CD4-positive, alpha-beta T cell (primary cell): ENCODE measurements at regions not wholly inside any gene's neighbourhood (a gene's known extent, or its start where the extent isn't known, plus 50 kb on each side); places are given as distances from the start of the nearest gene placed in this dataset.

Experiments
- ATAC-seq: fragments of 200-7000 bp; cut with Tn5 transposase; one replicate; pipeline ENCODE4 v1.10.0; 2022; ENCODE audit warnings: mild to moderate bottlenecking; ENCODE audit not compliant: poor library complexity
- CTCF ChIA-PET: fragments of 350-600 bp; sonication (Branson Sonifier 250); formaldehyde crosslinking; loops from one replicate; lab custom pipeline; 2021; ENCODE audit warnings: antibody characterized with exemption, inconsistent platforms; lab: Charles Lee
- POLR2A ChIA-PET: fragments of 350-600 bp; sonication (Branson Sonifier 250); formaldehyde crosslinking; loops from one replicate; lab custom pipeline; 2021; ENCODE audit warnings: antibody characterized with exemption, inconsistent platforms; lab: Charles Lee
- DNase-seq, 14 experiments: peaks; one replicate each; pipeline ENCODE4 v3.0.0-alpha.2; 2013 to 2020; ENCODE audit warnings: mixed read lengths in 2 of 14
- H3K27ac ChIP-seq, 2 donors: one replicate each; pipeline versions ENCODE4 v1.5.1 to v1.7.0; 2013; ENCODE audit warnings: low read length in 2 of 2, low read depth in 1 of 2, mild to moderate bottlenecking in 1 of 2
- H3K27me3 ChIP-seq, 2 experiments: 1 replicate in 1 of 2; 2 replicates in 1 of 2; pipeline versions ENCODE4 v1.6.1 to v1.7.0; 2013; ENCODE audit warnings: low read length in 2 of 2, control low read depth in 1 of 2, mild to moderate bottlenecking in 1 of 2, moderate library complexity in 1 of 2; ENCODE audit not compliant: insufficient read depth in 2 of 2, control insufficient read depth in 1 of 2
- H3K36me3 ChIP-seq: one replicate; pipeline ENCODE4 v1.6.1; 2013; ENCODE audit warnings: low read length, control low read depth; ENCODE audit not compliant: insufficient read depth
- H3K4me1 ChIP-seq: one replicate; pipeline ENCODE4 v1.6.1; 2013; ENCODE audit warnings: low read length, control low read depth; ENCODE audit not compliant: insufficient read depth
- H3K4me3 ChIP-seq: one replicate; pipeline ENCODE4 v1.5.1; 2013; ENCODE audit warnings: mild to moderate bottlenecking, low read length, moderate library complexity
- H3K9me3 ChIP-seq, 2 experiments: 1 replicate in 1 of 2; 2 replicates in 1 of 2; pipeline versions ENCODE4 v1.6.1 to v1.7.0; 2013; ENCODE audit warnings: low read length in 2 of 2, mild to moderate bottlenecking in 2 of 2, control low read depth in 1 of 2, moderate library complexity in 1 of 2; ENCODE audit not compliant: control insufficient read depth in 1 of 2, insufficient read depth in 1 of 2
- H3K27ac Mint-ChIP-seq: one replicate; pipeline ENCODE4 v1.8.0; 2020; ENCODE audit warnings: mixed read lengths
- H3K27me3 Mint-ChIP-seq: one replicate; pipeline ENCODE4 v1.8.0; 2021; ENCODE audit warnings: mixed read lengths
- H3K36me3 Mint-ChIP-seq: one replicate; pipeline ENCODE4 v1.8.0; 2021; ENCODE audit warnings: low read depth, mixed read lengths
- H3K4me1 Mint-ChIP-seq: one replicate; pipeline ENCODE4 v1.8.0; 2021; ENCODE audit warnings: low read depth, mixed read lengths
- H3K4me3 Mint-ChIP-seq: one replicate; pipeline ENCODE4 v1.8.0; 2020; ENCODE audit warnings: mild to moderate bottlenecking, mixed read lengths
- H3K9me3 Mint-ChIP-seq: one replicate; pipeline ENCODE4 v1.8.0; 2020; ENCODE audit warnings: mixed read lengths
- intact Hi-C, 2 experiments: fragments of 100-400 bp; cut with DNase I in 1 of 2; cut with micrococcal nuclease in 1 of 2; formaldehyde crosslinking; loops; one replicate each; pipeline versions ENCODE4 v1.15.1 to v1.9.0; 2023 to 2025; cut with DNase I, micrococcal nuclease
- TF ChIP-seq, protein P1 (sequence below): fragments of 200-600 bp; IDR thresholded peaks from one replicate; pipeline ENCODE4 v1.8.0; 2022; ENCODE audit warnings: antibody characterized with exemption, mild to moderate bottlenecking

DNA sequence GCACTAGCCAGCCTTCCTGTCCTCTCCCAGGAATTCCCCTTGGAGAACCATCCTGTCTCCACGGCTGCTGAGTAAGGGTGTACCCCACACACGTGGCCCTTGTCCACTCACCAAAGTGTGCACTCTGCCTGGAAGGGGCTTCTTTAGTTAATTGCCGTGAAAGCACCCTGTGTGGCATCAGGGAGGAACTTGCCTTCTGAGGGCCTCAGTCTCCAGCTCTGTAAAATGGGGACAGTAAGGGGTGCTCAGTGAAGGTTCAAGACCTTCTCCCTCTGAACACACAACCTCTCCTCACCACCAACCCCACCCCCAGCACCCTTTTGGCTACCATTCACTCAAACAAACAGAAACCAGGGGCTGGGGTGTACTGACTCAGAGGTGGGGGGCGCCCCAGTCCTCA is 59.1 kb upstream of the LHX1 start:
- no peaks in the 10 kb centered on the region for H3K36me3 Mint-ChIP-seq
- H3K4me1 Mint-ChIP-seq = no peaks in the 10 kb centered on the region
- H3K4me3 ChIP-seq = no peak overlapping the region
- H3K9me3 ChIP-seq = peaks cover 3 to 5% of the 10 kb centered on the region in 2 experiments
- ChIA-PET CTCF (no interaction called here), POLR2A (no interaction called here)
- peaks cover 6 to 10% of the 10 kb centered on the region in 2 experiments for H3K27me3 ChIP-seq
- no peak for DNase-seq
- no peak overlapping the region for H3K27ac Mint-ChIP-seq
- intact Hi-C loops = no loop called here
- peaks cover 37% of the 10 kb centered on the region for H3K27me3 Mint-ChIP-seq
- H3K27ac ChIP-seq = no peak overlapping the region
- no peak for ATAC-seq
- H3K4me1 ChIP-seq = no peaks in the 10 kb centered on the region
- H3K9me3 Mint-ChIP-seq = peaks cover 3% of the 10 kb centered on the region
- H3K4me3 Mint-ChIP-seq = no peak overlapping the region
- H3K36me3 ChIP-seq = no peaks in the 10 kb centered on the region
- TF ChIP-seq, protein P1, sequence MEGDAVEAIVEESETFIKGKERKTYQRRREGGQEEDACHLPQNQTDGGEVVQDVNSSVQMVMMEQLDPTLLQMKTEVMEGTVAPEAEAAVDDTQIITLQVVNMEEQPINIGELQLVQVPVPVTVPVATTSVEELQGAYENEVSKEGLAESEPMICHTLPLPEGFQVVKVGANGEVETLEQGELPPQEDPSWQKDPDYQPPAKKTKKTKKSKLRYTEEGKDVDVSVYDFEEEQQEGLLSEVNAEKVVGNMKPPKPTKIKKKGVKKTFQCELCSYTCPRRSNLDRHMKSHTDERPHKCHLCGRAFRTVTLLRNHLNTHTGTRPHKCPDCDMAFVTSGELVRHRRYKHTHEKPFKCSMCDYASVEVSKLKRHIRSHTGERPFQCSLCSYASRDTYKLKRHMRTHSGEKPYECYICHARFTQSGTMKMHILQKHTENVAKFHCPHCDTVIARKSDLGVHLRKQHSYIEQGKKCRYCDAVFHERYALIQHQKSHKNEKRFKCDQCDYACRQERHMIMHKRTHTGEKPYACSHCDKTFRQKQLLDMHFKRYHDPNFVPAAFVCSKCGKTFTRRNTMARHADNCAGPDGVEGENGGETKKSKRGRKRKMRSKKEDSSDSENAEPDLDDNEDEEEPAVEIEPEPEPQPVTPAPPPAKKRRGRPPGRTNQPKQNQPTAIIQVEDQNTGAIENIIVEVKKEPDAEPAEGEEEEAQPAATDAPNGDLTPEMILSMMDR = no peak

DNA sequence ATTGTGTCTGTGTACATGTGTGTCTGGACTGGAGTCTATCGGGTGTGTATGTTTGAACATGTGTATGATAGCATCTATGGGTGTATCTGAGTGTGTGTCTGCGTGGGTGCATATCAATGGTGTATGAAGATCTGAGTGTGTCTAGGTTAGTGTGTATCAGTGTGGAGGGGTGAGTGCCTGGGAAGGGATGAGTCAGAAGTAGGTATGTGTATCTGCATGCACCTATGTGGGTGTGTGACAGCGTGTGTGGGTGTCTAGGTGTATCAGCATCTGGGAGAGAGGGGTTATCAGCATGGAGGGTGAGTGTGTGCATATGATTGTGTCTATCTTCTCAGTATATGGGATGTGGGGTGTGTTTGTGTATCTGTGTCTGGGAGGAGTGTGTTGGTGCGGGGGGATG is 58.2 kb upstream of the LHX1 start:
- Mint-ChIP-seq H3K9me3 (peaks cover 3% of the 10 kb centered on the region), H3K4me3 (no peak overlapping the region), H3K36me3 (no peaks in the 10 kb centered on the region), H3K4me1 (no peaks in the 10 kb centered on the region), H3K27me3 (peaks cover 43% of the 10 kb centered on the region), H3K27ac (no peak overlapping the region)
- Histone ChIP-seq H3K36me3 (no peaks in the 10 kb centered on the region), H3K27ac (no peak overlapping the region), H3K9me3 (peaks cover 3 to 5% of the 10 kb centered on the region in 2 experiments), H3K4me1 (no peaks in the 10 kb centered on the region), H3K27me3 (peaks cover 8 to 11% of the 10 kb centered on the region in 2 experiments), H3K4me3 (no peak overlapping the region)
- DNase-seq (no peak), ATAC-seq (no peak)
- intact Hi-C loops = no loop called here
- ChIA-PET CTCF (no interaction called here), POLR2A (no interaction called here)
- TF ChIP-seq, protein P1 = no peak

DNA sequence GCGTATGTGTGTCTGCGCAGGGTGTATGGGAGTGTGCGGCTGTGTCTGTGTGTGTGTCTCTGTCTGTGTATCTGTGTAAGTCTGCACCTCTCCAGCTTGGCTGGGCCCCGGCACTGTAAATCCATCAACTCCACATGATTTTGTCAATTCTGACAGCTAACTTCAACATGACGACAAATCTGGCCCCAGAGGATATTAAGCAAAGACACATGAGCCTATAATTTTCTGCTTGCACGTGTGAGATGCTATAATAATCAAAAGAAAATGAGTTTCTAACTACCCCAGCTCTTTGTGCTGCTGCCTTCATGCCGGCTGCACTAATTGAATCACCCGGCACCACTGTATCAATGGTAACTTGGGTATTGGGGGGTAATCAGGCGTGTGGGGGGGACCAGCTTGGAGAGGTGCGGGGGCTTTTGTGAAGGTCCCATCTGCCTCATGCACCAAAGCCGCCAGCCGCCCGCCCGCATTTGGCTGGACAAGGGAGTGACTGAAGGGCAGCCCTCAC is 57.6 kb upstream of the LHX1 start:
- H3K27me3 Mint-ChIP-seq = peaks cover 43% of the 10 kb centered on the region
- Histone ChIP-seq H3K4me1 (no peaks in the 10 kb centered on the region), H3K27me3 (peaks cover 13 to 17% of the 10 kb centered on the region in 2 experiments), H3K27ac (no peak overlapping the region), H3K4me3 (no peak overlapping the region), H3K9me3 (peaks cover 5 to 7% of the 10 kb centered on the region in 2 experiments), H3K36me3 (no peaks in the 10 kb centered on the region)
- no peaks in the 10 kb centered on the region for H3K4me1 Mint-ChIP-seq
- TF ChIP-seq, protein P1 = no peak
- H3K4me3 Mint-ChIP-seq = no peak overlapping the region
- H3K36me3 Mint-ChIP-seq = no peaks in the 10 kb centered on the region
- intact Hi-C loops = no loop called here
- ATAC-seq (no peak), DNase-seq (no peak)
- ChIA-PET POLR2A (no interaction called here), CTCF (no interaction called here)
- peaks cover 3% of the 10 kb centered on the region for H3K9me3 Mint-ChIP-seq
- H3K27ac Mint-ChIP-seq = no peak overlapping the region
